Astrocyte (in vitro differentiated cells and primary cell): ENCODE measurements at regions not wholly inside any gene's neighbourhood (a gene's known extent, or its start where the extent isn't known, plus 50 kb on each side); places are given as distances from the start of the nearest gene placed in this dataset.
"Not testable (repeated sequence)": the region's sequence is repeated elsewhere in the genome, so short reads cannot be mapped to it uniquely, and the experiment has no call there.

Source experiments
- DNase-seq: peaks from one replicate; pipeline ENCODE4 v3.0.0-alpha.2; 2010; ENCODE audit warnings: low read depth
- FAIRE-seq: peaks from 2 replicates; lab custom pipeline; 2011; peaks lifted over from hg19 to GRCh38; lab: Jason Lieb, UNC
- H2AFZ ChIP-seq: 2 replicates; pipeline ENCODE4 v1.6.0; 2012; ENCODE audit warnings: low read depth, low read length, inconsistent platforms
- H3K27ac ChIP-seq: 2 replicates; pipeline ENCODE4 v1.5.1; 2011; ENCODE audit warnings: low read depth, low read length, inconsistent platforms
- H3K27me3 ChIP-seq: 2 replicates; pipeline ENCODE4 v1.6.0; 2011; ENCODE audit warnings: low read length, inconsistent platforms; ENCODE audit not compliant: insufficient read depth
- H3K36me3 ChIP-seq: 2 replicates; pipeline ENCODE4 v1.5.1; 2011; ENCODE audit warnings: low read length, inconsistent platforms; ENCODE audit not compliant: insufficient read depth
- H3K4me1 ChIP-seq: 2 replicates; pipeline ENCODE4 v1.5.1; 2011; ENCODE audit warnings: low read length, inconsistent platforms; ENCODE audit not compliant: insufficient read depth
- H3K4me2 ChIP-seq: 2 replicates; pipeline ENCODE4 v1.6.0; 2012; ENCODE audit warnings: low read length, inconsistent platforms
- H3K4me3 ChIP-seq: 2 replicates; pipeline ENCODE4 v1.5.1; 2011; ENCODE audit warnings: low read depth, mild to moderate bottlenecking, low read length, inconsistent platforms; ENCODE audit not compliant: insufficient read depth
- H3K79me2 ChIP-seq: 2 replicates; pipeline ENCODE4 v1.6.0; 2012; ENCODE audit warnings: mild to moderate bottlenecking, low read length, inconsistent platforms; ENCODE audit not compliant: insufficient read depth
- H3K9ac ChIP-seq: 2 replicates; pipeline ENCODE4 v1.6.0; 2012; ENCODE audit warnings: mild to moderate bottlenecking, low read length, inconsistent platforms
- H3K9me3 ChIP-seq: 2 replicates; pipeline ENCODE4 v1.5.1; 2012; ENCODE audit warnings: low read depth, mild to moderate bottlenecking, low read length, inconsistent platforms; ENCODE audit not compliant: insufficient read depth
- H4K20me1 ChIP-seq: 2 replicates; pipeline ENCODE4 v1.6.0; 2012; ENCODE audit warnings: low read length, inconsistent platforms; ENCODE audit not compliant: insufficient read depth
- H3K27ac Mint-ChIP-seq: one replicate; pipeline ENCODE4 v1.8.0; 2021; ENCODE audit warnings: mild to moderate bottlenecking, mixed read lengths; ENCODE audit not compliant: unreplicated experiment
- H3K27me3 Mint-ChIP-seq: one replicate; pipeline ENCODE4 v1.8.0; 2021; ENCODE audit warnings: low read depth, mixed read lengths; ENCODE audit not compliant: unreplicated experiment
- H3K36me3 Mint-ChIP-seq: one replicate; pipeline ENCODE4 v1.8.0; 2021; ENCODE audit warnings: low read depth, mixed read lengths; ENCODE audit not compliant: unreplicated experiment
- H3K4me1 Mint-ChIP-seq: one replicate; pipeline ENCODE4 v1.8.0; 2021; ENCODE audit warnings: low read depth, mixed read lengths; ENCODE audit not compliant: unreplicated experiment
- H3K4me3 Mint-ChIP-seq: one replicate; pipeline ENCODE4 v1.8.0; 2021; ENCODE audit warnings: mild to moderate bottlenecking, moderate library complexity, mixed read lengths; ENCODE audit not compliant: unreplicated experiment
- H3K9me3 Mint-ChIP-seq: one replicate; pipeline ENCODE4 v1.8.0; 2021; ENCODE audit warnings: mild to moderate bottlenecking, mixed read lengths; ENCODE audit not compliant: unreplicated experiment

GRCh38 chr21:13981176-13982087 is 229.3 kb downstream of the LIPI start:
- H3K9me3 ChIP-seq, H3K4me3 Mint-ChIP-seq, H3K79me2 ChIP-seq, H3K27me3 ChIP-seq, H3K4me1 ChIP-seq, H3K27ac ChIP-seq, H3K9me3 Mint-ChIP-seq, H3K27me3 Mint-ChIP-seq, FAIRE-seq, H3K4me2 ChIP-seq, H3K27ac Mint-ChIP-seq, H3K36me3 ChIP-seq, DNase-seq, H2AFZ ChIP-seq, H3K9ac ChIP-seq, H3K4me1 Mint-ChIP-seq, H3K36me3 Mint-ChIP-seq, H3K4me3 ChIP-seq, H4K20me1 ChIP-seq: not testable (repeated sequence)

GRCh38 chr21:13980115-13980662 is 230.6 kb downstream of the LIPI start:
- not testable (repeated sequence) for H3K9me3 ChIP-seq, H3K27me3 Mint-ChIP-seq, H3K4me3 ChIP-seq, H3K4me1 ChIP-seq, H3K4me1 Mint-ChIP-seq, DNase-seq, H4K20me1 ChIP-seq, H2AFZ ChIP-seq, FAIRE-seq, H3K4me2 ChIP-seq, H3K27me3 ChIP-seq, H3K9ac ChIP-seq, H3K36me3 Mint-ChIP-seq, H3K9me3 Mint-ChIP-seq, H3K79me2 ChIP-seq, H3K27ac Mint-ChIP-seq, H3K27ac ChIP-seq, H3K36me3 ChIP-seq
- peak overlapping the region; percentile 40 for H3K4me3 Mint-ChIP-seq

DNA sequence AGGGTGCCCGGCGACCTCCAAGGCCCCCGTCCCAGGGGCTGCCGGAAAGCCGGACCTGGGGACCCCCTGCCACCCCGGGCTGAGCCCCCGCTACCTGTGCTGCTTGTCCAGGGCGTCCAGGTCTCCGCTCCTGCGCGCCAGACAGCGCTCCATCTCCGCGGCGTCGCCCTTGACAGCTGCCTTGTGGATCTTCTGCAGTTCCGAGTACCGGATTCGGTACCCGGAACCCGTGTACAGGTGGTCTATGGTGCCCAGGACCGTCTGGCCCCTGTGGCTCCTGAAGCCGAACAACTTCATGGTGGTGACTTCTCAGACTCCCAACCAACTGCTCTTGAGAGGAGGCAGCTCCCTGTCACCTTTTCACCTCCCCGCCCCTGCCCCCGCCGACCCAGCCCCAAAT is 231.1 kb downstream of the LIPI start:
- H3K9me3 Mint-ChIP-seq, H4K20me1 ChIP-seq, H3K9me3 ChIP-seq, H3K27me3 Mint-ChIP-seq, H2AFZ ChIP-seq, H3K27ac Mint-ChIP-seq, H3K36me3 Mint-ChIP-seq, FAIRE-seq, H3K27ac ChIP-seq, H3K9ac ChIP-seq, H3K36me3 ChIP-seq, DNase-seq, H3K4me2 ChIP-seq, H3K79me2 ChIP-seq, H3K4me3 ChIP-seq, H3K27me3 ChIP-seq, H3K4me1 Mint-ChIP-seq, H3K4me1 ChIP-seq: not testable (repeated sequence)
- H3K4me3 Mint-ChIP-seq, result peak overlapping the region; percentile 40

- H3K9me3 ChIP-seq, H3K79me2 ChIP-seq, DNase-seq, H3K9me3 Mint-ChIP-seq, H3K4me1 ChIP-seq, H3K4me3 ChIP-seq, H3K27me3 ChIP-seq, H3K27ac ChIP-seq, H3K36me3 ChIP-seq, FAIRE-seq, H3K4me3 Mint-ChIP-seq, H3K9ac ChIP-seq, H4K20me1 ChIP-seq, H3K27me3 Mint-ChIP-seq, H3K27ac Mint-ChIP-seq, H3K4me2 ChIP-seq, H2AFZ ChIP-seq, H3K36me3 Mint-ChIP-seq: not testable (repeated sequence)
- peaks cover 11% of the 10 kb centered on the region for H3K4me1 Mint-ChIP-seq
Observed at GRCh38 chr21:13974582-13974981, 236.2 kb downstream of the LIPI start.

- H3K36me3 Mint-ChIP-seq, result not testable (repeated sequence)
Observed at GRCh38 chr21:13969853-13970252, 240.9 kb downstream of the LIPI start.

DNA sequence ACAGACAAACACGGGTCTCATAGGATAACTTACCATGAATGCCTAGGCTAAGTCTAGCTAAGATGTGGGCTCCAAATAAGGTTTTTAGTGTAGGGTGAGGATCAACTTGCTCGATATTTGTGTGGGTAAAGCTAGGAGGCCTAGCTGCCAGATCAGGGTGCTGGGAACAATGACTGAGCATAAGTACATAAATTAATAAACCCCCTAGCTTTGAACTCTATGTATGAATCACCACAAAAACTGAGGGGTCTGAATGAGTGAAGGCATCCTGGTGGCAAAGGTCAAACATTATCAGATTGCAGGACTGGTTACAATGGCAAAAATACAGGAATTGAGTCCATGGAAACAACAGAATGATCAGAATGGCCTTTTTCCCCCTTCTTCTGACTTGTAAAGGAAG is 241.8 kb downstream of the LIPI start:
- not testable (repeated sequence) for H3K9me3 Mint-ChIP-seq, H2AFZ ChIP-seq, H3K4me2 ChIP-seq

More at GRCh38 chr21:13969853-13970252, 240.9 kb downstream of the LIPI start:
- H3K4me2 ChIP-seq, H3K4me1 ChIP-seq, H3K27ac ChIP-seq, FAIRE-seq, H3K36me3 ChIP-seq, H4K20me1 ChIP-seq, DNase-seq, H3K4me3 Mint-ChIP-seq, H3K9me3 Mint-ChIP-seq, H2AFZ ChIP-seq, H3K9ac ChIP-seq, H3K4me3 ChIP-seq, H3K27ac Mint-ChIP-seq, H3K9me3 ChIP-seq, H3K27me3 ChIP-seq, H3K79me2 ChIP-seq, H3K27me3 Mint-ChIP-seq: not testable (repeated sequence)
- H3K4me1 Mint-ChIP-seq, result peaks cover 12% of the 10 kb centered on the region

More for the DNA sequence above, 241.8 kb downstream of the LIPI start:
- not testable (repeated sequence) for H3K79me2 ChIP-seq, FAIRE-seq, H3K4me1 Mint-ChIP-seq, H3K27ac ChIP-seq, H3K9ac ChIP-seq, H3K27me3 ChIP-seq, H3K4me3 Mint-ChIP-seq, H3K4me3 ChIP-seq, H4K20me1 ChIP-seq, H3K27me3 Mint-ChIP-seq, DNase-seq, H3K4me1 ChIP-seq, H3K36me3 ChIP-seq, H3K27ac Mint-ChIP-seq, H3K9me3 ChIP-seq, H3K36me3 Mint-ChIP-seq
